Cardiac fibroblast (primary cell): ENCODE measurements at regions not wholly inside any gene's neighbourhood (a gene's known extent, or its start where the extent isn't known, plus 50 kb on each side); places are given as distances from the start of the nearest gene placed in this dataset.
"Not testable (repeated sequence)": the region's sequence is repeated elsewhere in the genome, so short reads cannot be mapped to it uniquely, and the experiment has no call there.

ENCODE experiments used
- DNase-seq, 2 donors: peaks; one replicate each; pipeline versions ENCODE4 v3.0.0 to v3.0.0-alpha.2; 2010; ENCODE audit warnings: low read depth in 2 of 2
- H3K4me3 ChIP-seq, 2 donors: replicated peaks in 1 of 2; 1 replicate in 1 of 2; 2 replicates in 1 of 2; pipeline ENCODE4 v1.5.1; 2011; ENCODE audit warnings: low read depth in 2 of 2, low read length in 2 of 2, mild to moderate bottlenecking in 2 of 2, moderate library complexity in 1 of 2
- CTCF ChIP-seq: IDR thresholded peaks from one replicate; pipeline ENCODE4 v1.5.1; 2011; ENCODE audit warnings: low read depth, mild to moderate bottlenecking, low read length, inconsistent platforms

GRCh38 chr5:148880197-148880596, 53.8 kb downstream of the ADRB2 start:
- DNase-seq, result no peak
- H3K4me3 ChIP-seq, result no peak overlapping the region
- no peak for TF ChIP-seq CTCF

GRCh38 chr5:148880696-148881095, 54.3 kb downstream of the ADRB2 start:
- no peak for DNase-seq
- TF ChIP-seq CTCF, result no peak
- H3K4me3 ChIP-seq, result no peak overlapping the region

GRCh38 chr5:148882332-148882731, 55.9 kb downstream of the ADRB2 start:
- no peak for DNase-seq
- no peak overlapping the region for H3K4me3 ChIP-seq
- no peak for TF ChIP-seq CTCF

- no peak for DNase-seq
- TF ChIP-seq CTCF, result no peak
- H3K4me3 ChIP-seq, result no peak overlapping the region
Observed at GRCh38 chr5:148884339-148885020, 58.1 kb downstream of the ADRB2 start.

GRCh38 chr5:148887123-148887881, 60.9 kb downstream of the ADRB2 start:
- no peak overlapping the region for H3K4me3 ChIP-seq
- no peak for TF ChIP-seq CTCF
- no peak for DNase-seq

- H3K4me3 ChIP-seq, DNase-seq: not testable (repeated sequence)
Observed at GRCh38 chr5:148889936-148890335, 63.5 kb downstream of the ADRB2 start.

- DNase-seq, H3K4me3 ChIP-seq: not testable (repeated sequence)
Observed at GRCh38 chr5:148895441-148895840, 69.0 kb downstream of the ADRB2 start.

- TF ChIP-seq CTCF, result no peak
- no peak overlapping the region for H3K4me3 ChIP-seq
- DNase-seq, result no peak
Observed at GRCh38 chr5:148897842-148898241, 71.4 kb downstream of the ADRB2 start.
